GM19351 (cell line): ENCODE measurements at regions not wholly inside any gene's neighbourhood (a gene's known extent, or its start where the extent isn't known, plus 50 kb on each side); places are given as distances from the start of the nearest gene placed in this dataset.
A peak's percentile ranks its signal among the peaks of the same experiment; 100 is the strongest.

ENCODE experiments used
- ATAC-seq: cut with Tn5 transposase; IDR thresholded peaks from one replicate; pipeline ENCODE4 v1.9.1; 2021; ENCODE audit warnings: mild to moderate bottlenecking, moderate library complexity; ENCODE audit not compliant: unreplicated experiment

DNA sequence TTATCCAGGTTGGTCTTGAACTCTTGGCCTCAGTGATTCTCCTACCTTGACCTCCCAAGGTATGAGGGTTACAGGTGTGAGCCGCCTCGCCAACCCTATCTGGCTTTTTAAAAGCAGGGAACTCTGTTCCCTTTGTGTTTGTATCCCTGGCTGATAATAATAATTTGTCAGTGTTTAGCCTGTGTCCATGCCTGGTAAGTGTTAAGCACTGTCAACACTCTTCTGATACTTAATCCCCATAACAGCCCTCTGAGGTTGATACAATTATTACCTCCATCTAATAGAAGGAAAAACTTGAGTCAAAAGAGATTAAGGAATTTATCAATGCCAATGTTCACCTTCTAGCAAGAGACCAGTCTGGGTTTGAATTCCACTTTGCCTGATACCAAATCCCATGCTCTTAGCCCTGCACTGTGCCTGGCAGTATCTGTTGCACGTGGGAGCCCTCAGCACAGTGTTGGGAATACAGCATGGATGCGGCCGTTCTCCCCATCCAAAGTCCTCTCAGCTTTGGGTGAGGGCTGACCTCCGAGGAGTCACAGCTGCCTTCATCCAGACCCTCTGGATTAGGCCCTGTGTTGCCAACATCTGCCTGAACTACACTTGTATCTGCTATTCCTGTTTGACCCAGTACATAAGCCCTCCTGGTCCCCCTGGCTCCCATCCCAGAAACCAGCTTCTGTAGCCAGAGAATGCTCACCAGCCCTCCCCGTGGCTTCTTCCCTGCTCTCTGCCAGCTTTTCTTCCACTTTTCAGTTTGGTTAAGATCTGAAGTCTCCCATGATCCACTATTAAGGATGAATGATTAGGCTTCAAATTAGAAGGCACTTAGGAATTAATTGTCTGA lies 335.6 kb upstream of the ASIC2 start:
- ATAC-seq: no peak

DNA sequence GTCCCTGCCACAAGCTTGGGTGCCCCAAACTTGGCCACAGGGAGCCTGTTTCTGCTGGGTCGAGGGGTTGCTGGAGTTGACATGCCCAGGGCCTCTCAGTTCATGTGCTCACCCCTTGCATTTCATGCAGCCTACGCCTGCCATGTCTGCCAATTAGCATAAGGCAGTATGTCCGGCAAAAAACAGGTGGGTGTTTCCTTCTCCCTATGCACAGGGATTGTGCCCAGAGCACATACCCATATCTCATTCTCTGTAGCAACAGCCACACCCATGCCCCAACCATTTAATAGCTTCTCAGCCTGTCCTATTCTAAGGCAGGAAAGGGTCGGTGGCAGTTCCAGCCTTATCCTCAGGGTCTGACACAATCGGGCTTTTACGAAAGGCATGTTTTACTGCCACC lies 340.4 kb upstream of the ASIC2 start:
- no peak for ATAC-seq

- no peak for ATAC-seq
These were observed 344.4 kb upstream of the ASIC2 start for GRCh38 chr17:33637534-33637933.

DNA sequence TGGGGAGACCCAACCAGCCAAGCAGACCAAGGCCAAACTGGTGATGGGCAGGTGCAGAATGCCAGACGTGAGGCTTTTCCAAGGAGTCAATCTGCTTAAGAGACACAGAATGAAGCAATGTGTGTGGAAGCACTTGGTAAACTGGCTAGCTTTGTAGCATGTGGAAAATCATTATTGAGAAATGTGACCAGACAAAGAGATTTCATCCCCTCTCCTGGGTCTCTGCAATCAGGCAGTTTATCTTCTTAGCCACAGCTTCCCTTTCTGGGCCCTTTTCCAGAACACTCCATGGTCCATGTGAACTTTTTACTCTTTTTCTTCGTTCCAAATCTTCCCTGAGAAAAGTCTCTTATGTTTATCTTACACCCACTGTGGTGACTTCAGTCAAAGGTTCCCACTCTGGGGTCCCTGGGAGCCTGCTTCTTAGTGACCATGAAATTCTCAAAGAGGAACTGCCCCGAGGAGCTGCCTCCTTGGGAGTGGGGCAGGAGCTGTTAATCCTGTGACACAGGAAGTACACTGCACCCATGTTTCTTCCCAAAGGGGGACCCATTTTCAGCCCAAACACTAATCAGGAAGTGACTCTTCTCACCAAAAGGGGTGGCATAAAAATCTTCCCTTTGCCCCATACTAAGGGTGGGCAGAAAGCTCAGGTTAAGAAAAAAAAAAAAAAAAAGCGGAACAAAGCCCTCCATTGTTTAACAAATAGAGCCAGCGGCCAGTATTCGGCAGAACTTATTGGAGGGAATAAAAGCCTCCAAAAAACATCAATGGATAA lies 346.2 kb upstream of the ASIC2 start:
- ATAC-seq: no peak

DNA sequence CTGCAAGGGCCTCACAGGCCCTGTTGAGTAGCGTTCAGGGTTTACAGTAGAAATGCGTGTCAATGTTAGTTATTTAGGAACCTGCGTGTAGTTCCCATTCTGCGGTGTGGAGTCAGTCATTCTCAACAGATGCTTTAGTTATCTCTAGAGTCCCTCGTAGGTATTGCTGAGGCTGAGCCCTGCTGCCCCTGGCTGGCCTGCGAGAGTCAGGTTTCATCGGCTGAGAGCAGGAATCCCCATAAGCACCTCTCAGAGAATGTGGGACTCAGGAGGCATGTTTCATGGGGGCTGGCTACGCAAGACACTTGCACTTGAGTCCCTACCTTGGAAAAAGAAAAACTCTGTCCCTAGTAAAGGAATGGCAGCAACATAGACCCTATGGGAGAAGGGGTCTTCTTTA lies 347.5 kb upstream of the ASIC2 start:
- ATAC-seq: no peak

DNA sequence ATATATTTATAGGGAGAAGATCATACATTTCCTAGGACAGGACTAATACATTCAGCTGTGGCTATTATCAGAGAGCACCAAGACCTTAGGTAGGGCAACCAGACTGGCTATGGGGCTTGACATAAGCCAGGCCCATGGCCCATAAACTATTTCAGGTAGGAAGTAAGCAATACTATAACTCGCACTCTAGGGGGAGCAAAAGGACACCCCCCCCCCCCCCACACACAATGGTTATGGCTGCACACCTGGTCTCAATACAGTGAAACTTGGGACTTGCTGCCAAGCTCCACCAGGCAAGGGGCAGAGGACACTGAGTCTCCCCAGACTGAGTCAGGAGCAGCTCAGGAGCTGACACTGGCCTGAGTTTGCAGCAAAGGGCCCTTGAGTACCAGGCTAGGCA lies 348.9 kb upstream of the ASIC2 start:
- ATAC-seq: no peak

GRCh38 chr17:33647956-33648355 lies 354.9 kb upstream of the ASIC2 start:
- ATAC-seq: no peak

DNA sequence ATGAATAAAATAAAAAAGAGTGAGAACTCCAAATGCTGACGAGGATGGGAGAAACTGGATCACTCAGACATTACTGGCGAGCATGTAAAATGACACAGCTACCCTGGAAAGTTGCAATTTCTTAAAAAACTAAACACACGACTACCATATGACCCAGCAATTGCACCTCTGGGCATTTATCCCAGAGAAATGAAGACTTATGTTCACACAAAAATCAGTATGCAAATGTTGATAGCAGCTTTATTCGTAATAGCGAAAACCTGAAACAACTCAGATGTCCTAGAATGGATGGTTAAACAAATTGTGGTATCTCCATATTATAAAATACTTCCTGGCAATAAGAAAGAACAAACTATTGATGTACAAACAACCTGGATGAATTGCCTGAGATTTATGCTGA lies 357.2 kb upstream of the ASIC2 start:
- no peak for ATAC-seq

GRCh38 chr17:33651686-33652085 lies 358.6 kb upstream of the ASIC2 start:
- no peak for ATAC-seq

- ATAC-seq: no peak
These were observed 359.8 kb upstream of the ASIC2 start for GRCh38 chr17:33652731-33653398.

- no peak for ATAC-seq
These were observed 360.3 kb upstream of the ASIC2 start for GRCh38 chr17:33653399-33653788.

GRCh38 chr17:33657181-33657580 lies 364.1 kb upstream of the ASIC2 start:
- ATAC-seq: no peak

- no peak for ATAC-seq
These were observed 368.9 kb upstream of the ASIC2 start for GRCh38 chr17:33661975-33662374.

DNA sequence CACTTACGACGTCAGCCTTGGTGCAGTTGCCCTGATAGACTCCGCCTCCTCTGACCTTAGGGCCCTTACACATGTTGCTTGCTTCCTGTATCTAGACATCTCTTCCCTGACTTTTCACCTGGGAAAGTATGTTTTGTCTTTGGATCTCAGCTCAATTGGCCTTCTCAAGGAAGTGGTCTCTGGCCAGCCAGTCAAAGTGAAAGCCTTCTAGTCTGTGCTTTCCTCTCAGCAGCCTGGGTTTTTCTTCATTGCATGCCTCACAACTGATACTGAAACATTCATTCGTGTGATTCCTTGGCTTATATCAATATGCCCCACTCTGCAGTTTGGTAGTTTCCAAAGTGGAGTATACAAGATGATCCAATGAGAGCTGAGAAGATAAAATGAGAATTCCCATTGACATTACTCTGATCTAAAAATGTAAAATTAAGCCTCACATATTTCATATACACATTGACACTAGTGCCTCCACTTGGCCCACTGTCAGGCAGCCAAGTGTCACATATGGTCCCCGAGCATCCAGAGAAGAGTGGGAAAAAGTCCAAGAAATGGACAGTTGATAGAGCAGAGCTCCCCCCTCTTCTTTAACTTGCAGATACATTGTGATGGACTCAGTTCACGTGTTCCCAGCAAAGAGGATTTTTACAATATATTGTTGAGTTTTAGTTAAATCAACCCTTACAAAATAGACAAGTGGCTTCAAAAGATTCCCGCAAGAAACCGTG lies 371.2 kb upstream of the ASIC2 start:
- no peak for ATAC-seq

GRCh38 chr17:33667052-33667509 lies 374.0 kb upstream of the ASIC2 start:
- ATAC-seq: peak; percentile 86

DNA sequence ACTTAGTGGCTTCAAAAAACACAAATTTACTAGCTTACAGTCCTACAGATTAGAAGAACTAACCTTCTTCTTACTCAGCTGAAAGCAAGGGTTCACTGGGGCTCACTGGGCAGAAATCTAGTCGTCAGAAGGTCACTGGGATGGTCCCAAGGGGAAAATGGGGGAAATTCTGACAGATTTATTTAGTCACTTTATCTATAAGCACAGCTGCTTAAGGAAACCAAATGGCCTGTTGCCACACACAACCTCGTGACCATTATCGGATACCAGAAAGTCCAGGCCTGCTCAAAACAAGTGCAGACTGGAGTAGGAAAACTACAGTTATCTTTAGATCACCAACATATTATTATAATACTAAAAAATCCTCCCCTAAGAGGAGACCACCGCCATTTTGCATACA lies 374.6 kb upstream of the ASIC2 start:
- no peak for ATAC-seq

GRCh38 chr17:33668516-33668915 lies 375.4 kb upstream of the ASIC2 start:
- no peak for ATAC-seq

GRCh38 chr17:33671491-33671890 lies 378.4 kb upstream of the ASIC2 start:
- no peak for ATAC-seq

DNA sequence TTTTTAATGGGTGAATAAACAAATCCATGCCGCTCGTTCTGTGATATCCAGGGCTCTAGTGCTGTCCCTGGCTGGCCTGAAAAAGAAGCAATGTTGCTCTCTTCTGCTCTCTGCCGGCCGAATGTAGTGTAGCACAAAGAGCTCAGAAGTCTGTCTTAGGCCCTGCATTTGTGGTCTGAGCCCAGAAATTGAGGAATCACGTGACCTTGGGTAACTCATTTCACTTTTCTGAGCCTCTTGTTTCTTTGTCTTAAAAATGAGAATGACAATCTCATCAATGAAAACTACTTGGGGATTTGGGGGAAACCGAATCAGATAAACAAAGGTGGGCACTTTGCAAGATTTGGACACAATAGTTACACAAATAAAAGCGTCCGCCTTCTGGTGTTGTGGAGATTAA lies 381.6 kb upstream of the ASIC2 start:
- peak; percentile 78 for ATAC-seq

DNA sequence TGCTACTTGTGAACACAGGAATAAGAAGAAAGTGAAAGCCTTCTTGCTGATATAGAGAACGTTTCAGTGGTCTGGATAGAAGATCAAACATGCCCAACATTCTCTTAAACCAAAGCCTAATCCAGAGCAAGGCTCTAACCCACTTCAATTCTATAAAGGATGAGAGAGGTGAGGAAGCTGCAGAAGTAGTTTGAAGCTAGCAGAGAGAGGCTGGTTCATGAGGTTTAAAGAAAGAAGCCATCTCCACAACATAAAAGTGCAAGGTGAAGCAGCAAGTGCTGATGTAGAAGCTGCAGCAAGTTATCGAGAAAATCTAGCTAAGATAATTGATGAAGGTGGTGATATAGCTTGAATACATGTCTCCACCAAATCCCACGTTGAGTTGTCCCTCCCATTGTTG lies 383.3 kb upstream of the ASIC2 start:
- ATAC-seq: no peak

- no peak for ATAC-seq
These were observed 386.5 kb upstream of the ASIC2 start for GRCh38 chr17:33679595-33679994.
